Tibial artery (tissue), 4 donors: ENCODE measurements at regions not wholly inside any gene's neighbourhood (a gene's known extent, or its start where the extent isn't known, plus 50 kb on each side); places are given as distances from the start of the nearest gene placed in this dataset.

Experiments
- DNase-seq, 2 donors: peaks; one replicate each; pipeline ENCODE4 v3.0.0-alpha.2; 2019
- H3K27ac ChIP-seq, 2 donors: fragments of 200-600 bp; sonication (generic) in 1 of 2; 1 replicate in 1 of 2; 2 replicates in 1 of 2; pipeline ENCODE4 v1.5.1; 2018 to 2019; ENCODE audit warnings: mild to moderate bottlenecking in 1 of 2
- H3K27me3 ChIP-seq, 2 donors: fragments of 200-600 bp; sonication (generic) in 1 of 2; one replicate each; pipeline versions ENCODE4 v1.5.1 to v1.6.0; 2016 to 2019
- H3K36me3 ChIP-seq, 3 donors: fragments of 200-600 bp; sonication (generic) in 2 of 3; one replicate each; pipeline ENCODE4 v1.5.1; 2016 to 2019; ENCODE audit warnings: mild to moderate bottlenecking in 2 of 3
- H3K4me1 ChIP-seq, 4 donors: fragments of 200-600 bp; sonication (generic) in 2 of 4; 1 replicate in 3 of 4; 2 replicates in 1 of 4; pipeline ENCODE4 v1.5.1; 2016 to 2019
- H3K4me3 ChIP-seq, 2 donors: fragments of 200-600 bp; sonication (generic) in 1 of 2; 1 replicate in 1 of 2; 2 replicates in 1 of 2; pipeline ENCODE4 v1.5.1; 2018 to 2019; ENCODE audit warnings: mild to moderate bottlenecking in 2 of 2
- H3K9me3 ChIP-seq, 3 donors: fragments of 200-600 bp; sonication (generic) in 1 of 3; one replicate each; pipeline ENCODE4 v1.5.1; 2016 to 2019
- CTCF ChIP-seq, 2 experiments: fragments of 200-600 bp in 1 of 2; fragments of 450-650 bp in 1 of 2; IDR thresholded peaks; one replicate each; pipeline ENCODE4 v1.5.1; 2017 to 2019; ENCODE audit warnings: antibody characterized with exemption in 2 of 2, mild to moderate bottlenecking in 1 of 2, moderate library complexity in 1 of 2
- intact Hi-C: fragments of 100-400 bp; cut with DNase I; formaldehyde crosslinking; loops from one replicate; pipeline ENCODE4 v1.15.0; 2023; ENCODE audit warnings: low total_unique reads

GRCh38 chr4:81738891-81739290, 267.2 kb upstream of the RASGEF1B start:
- no peaks in the 10 kb centered on the region for H3K36me3 ChIP-seq

DNA sequence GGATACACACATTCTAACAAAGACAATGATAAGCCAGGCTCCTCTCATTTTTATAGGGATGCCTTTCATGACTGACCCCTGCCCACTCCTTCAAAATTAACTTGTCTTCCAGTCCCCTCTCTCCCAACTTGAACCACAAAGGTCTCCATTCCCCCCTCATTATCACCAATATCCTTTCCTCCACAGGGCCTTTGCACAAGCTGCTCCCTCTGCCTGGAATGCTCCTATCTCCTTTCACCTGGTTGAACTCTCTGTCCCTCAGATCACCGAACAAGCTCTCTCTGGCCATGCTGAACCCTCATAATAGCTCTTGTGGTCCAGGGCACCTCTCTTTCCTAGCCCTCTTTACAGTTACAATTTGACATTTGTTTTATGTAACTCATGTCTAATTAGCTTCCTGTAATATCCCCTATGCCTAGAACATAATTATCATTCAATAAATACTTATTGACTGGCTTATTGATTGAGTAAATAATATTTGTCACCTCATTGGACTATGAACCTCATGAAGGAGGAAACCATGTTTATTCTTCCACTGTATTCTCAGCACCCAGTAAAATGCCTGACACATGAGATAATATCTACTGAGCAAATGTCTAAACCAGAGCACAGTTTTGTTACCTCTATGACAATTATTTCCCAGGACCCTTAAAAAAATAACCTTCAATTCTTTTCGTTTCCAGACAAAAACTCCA, 266.3 kb upstream of the RASGEF1B start:
- Histone ChIP-seq H3K9me3 (no peaks in the 10 kb centered on the region), H3K36me3 (no peaks in the 10 kb centered on the region), H3K4me1 (no peaks in the 10 kb centered on the region), H3K27me3 (no peaks in the 10 kb centered on the region), H3K27ac (no peak overlapping the region), H3K4me3 (no peak overlapping the region)
- no peak for DNase-seq
- no peak for TF ChIP-seq CTCF (IDR thresholded peaks at IDR 0.05)
- intact Hi-C loops, result no loop called here

More at GRCh38 chr4:81738891-81739290, 267.2 kb upstream of the RASGEF1B start:
- Histone ChIP-seq H3K4me1 (no peaks in the 10 kb centered on the region), H3K27me3 (no peaks in the 10 kb centered on the region), H3K9me3 (no peaks in the 10 kb centered on the region), H3K27ac (no peak overlapping the region), H3K4me3 (no peak overlapping the region)
- no peak for DNase-seq
- intact Hi-C loops, result no loop called here
- no peak for TF ChIP-seq CTCF (IDR thresholded peaks at IDR 0.05)

DNA sequence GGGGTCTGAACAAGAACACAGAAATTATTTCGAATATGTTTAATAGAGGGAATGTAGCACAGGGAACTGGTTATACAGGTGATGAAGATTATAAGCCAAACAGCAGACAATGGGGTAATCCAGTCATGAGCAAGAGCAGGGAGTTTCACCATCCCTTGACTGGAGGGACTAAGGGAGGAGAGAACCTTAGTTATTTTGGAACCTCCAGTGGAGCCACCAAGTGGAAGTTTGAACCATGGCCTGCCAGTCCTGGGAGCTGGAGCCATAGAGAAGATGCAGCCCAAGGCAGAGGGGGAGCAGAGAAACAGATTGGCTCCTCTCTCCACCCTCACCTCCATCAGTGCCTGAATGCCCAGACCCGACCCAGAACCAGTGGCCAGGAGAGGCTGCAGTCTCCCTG, 264.6 kb upstream of the RASGEF1B start:
- no peak for DNase-seq
- Histone ChIP-seq H3K4me3 (no peak overlapping the region), H3K36me3 (no peaks in the 10 kb centered on the region), H3K4me1 (no peaks in the 10 kb centered on the region), H3K9me3 (no peaks in the 10 kb centered on the region), H3K27ac (no peak overlapping the region), H3K27me3 (no peaks in the 10 kb centered on the region)
- TF ChIP-seq CTCF (IDR thresholded peaks at IDR 0.05), result no peak
- intact Hi-C loops, result no loop called here

DNA sequence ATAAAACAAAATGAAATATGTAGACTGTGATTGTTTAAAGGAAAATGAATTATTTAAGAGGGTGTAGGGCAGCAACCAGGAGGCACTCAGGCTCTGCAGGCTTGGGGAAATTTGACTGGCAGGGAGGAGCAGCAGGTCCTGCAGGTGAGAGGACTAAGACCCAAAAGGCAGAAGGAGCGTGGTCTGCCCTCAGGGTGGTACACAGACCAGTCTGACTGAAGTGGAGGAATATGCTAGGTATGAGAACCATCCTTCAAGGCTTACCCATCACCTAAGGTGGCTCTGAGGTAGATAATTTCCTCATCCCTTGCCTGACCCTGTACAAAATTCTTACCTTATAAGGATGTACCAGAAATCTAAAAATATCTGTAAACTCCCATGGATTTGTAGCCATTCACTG, 261.3 kb upstream of the RASGEF1B start:
- no peaks in the 10 kb centered on the region for H3K4me1 ChIP-seq
- intact Hi-C loops, result no loop called here
- no peaks in the 10 kb centered on the region for H3K36me3 ChIP-seq
- H3K4me3 ChIP-seq, result no peak overlapping the region
- H3K27me3 ChIP-seq, result no peaks in the 10 kb centered on the region
- H3K27ac ChIP-seq, result no peak overlapping the region
- no peak for TF ChIP-seq CTCF (IDR thresholded peaks at IDR 0.05)
- no peak for DNase-seq
- H3K9me3 ChIP-seq, result no peaks in the 10 kb centered on the region

DNA sequence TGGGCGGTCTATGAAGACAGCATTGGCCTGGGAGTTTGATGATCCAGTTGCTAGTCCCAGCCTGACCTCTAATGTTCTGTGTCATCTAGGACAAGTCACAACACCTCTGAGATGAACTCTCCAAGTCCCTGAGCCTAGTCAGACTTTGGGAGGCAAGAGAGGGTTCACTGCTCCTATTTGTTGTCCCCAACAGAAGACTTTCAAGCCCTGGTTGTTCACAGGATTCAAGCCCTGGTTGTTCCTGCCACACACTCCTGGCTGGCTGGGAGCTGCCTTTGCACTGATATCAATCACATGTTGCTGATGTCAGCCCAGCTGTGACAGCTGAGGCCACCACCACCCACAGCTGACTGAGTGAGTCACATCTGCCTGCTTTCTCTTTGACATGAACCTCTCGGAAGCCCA, 253.2 kb upstream of the RASGEF1B start:
- Histone ChIP-seq H3K27me3 (no peaks in the 10 kb centered on the region), H3K36me3 (no peaks in the 10 kb centered on the region), H3K4me3 (no peak overlapping the region), H3K4me1 (peaks cover 0 to 3% (median 0%) of the 10 kb centered on the region in 4 donors), H3K27ac (no peak overlapping the region), H3K9me3 (no peaks in the 10 kb centered on the region)
- intact Hi-C loops, result no loop called here
- no peak for TF ChIP-seq CTCF (IDR thresholded peaks at IDR 0.05)
- peak; percentile 61 to 68 for DNase-seq
